ENCODE measurements at regions not wholly inside any gene's neighbourhood (a gene's known extent, or its start where the extent isn't known, plus 50 kb on each side); places are given as distances from the start of the nearest gene placed in this dataset.

DNA sequence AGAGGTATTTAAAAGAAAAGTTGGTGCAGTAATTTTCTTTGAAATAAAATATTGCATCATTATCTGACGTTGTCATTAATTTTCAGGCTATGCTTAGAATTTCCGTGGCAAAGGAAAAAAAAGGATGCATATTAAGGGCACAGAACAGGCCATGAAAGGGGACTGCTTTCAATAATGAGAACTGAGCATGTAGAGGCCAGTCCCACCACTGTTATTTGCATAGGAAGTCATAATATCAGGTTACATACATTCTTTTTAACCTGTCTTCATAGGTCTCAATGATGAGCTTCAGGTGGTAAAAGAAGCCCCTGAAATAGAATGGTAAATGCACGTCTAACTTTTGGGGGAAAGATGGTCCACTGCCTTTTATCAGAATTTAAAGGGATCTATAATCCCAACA lies 272.1 kb upstream of the ALCAM start:
- H3K27me3 ChIP-seq (ENCODE audit: control insufficient read depth, insufficient read depth, low read length): no peaks in the 10 kb centered on the region
- H3K27ac ChIP-seq (ENCODE audit: low read length): no peak overlapping the region
- H3K4me1 ChIP-seq (ENCODE audit: control insufficient read depth, insufficient read depth, low read length): no peaks in the 10 kb centered on the region
- H3K4me3 ChIP-seq (ENCODE audit: low read depth in 2 of 2, low read length in 2 of 2): no peak overlapping the region
- no peak for TF ChIP-seq SIN3A (IDR thresholded peaks at IDR 0.05; ENCODE audit: borderline replicate concordance, insufficient read depth, low read depth, low read length)
- no peaks in the 10 kb centered on the region for H3K9me3 ChIP-seq (ENCODE audit: control insufficient read depth, insufficient read depth, low read depth, low read length)
- ATAC-seq (no peak), DNase-seq (ENCODE audit: low read depth, low spot score) (no peak)
- BruUV-seq (replicated peaks): no TSS peak
- no peaks in the 10 kb centered on the region for H3K36me3 ChIP-seq (ENCODE audit: control insufficient read depth, insufficient read depth, low read length)
- intact Hi-C loops (cut with micrococcal nuclease; ENCODE audit: unreplicated experiment) (no loop called here), in situ Hi-C loops (cut with HindIII; ENCODE audit: low pct_unique_long_range_greater_than_20kb, low sequenced_read_pairs) (no loop called here)
- ChIA-PET POLR2A (interaction anchor here (0.6 kb wide), 1 partner anchor 329 kb away, joined by 3 read pairs; no protein-coding TSS in a partner anchor), CTCF (no interaction called here)

DNA sequence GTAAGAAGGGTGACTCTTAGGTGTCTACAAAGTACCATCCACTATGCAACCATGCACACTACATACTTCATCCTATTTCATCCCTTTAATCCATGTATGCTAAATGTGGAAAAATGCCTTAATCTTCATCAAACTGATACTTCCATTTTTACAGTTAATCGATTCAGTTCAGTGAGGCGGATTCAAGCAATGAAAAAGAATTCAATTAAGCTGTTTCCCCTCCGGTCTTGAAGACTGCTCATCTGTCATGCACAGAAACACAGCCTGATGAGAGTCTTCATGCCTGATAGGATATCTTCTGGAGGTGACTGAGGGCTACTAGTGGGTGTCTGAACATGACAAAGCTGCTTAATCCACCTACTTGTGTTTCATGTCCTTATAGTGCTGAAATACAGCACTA lies 270.6 kb upstream of the ALCAM start:
- DNase-seq (ENCODE audit: low read depth, low spot score) (no peak), ATAC-seq (no peak)
- in situ Hi-C loops (cut with HindIII; ENCODE audit: low pct_unique_long_range_greater_than_20kb, low sequenced_read_pairs): no loop called here

DNA sequence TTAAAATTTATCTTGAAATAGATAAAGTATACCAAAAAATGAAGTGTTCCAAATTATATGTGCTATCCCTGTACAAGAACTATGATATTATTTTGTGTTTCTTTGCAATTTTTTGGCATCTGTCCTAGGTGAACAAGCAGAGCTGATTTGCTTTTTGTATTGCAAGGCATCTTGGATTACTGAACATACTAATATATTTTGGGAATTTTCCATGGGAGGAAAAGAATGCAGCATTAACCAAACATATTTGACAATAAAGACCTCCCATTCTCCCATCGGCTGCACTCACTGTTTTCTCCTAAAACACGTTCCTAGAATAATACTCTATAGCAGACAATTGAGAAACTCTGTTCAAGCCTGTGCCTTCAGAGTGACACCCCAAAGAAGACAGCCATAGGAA lies 265.1 kb upstream of the ALCAM start:
- BruUV-seq (replicated peaks): no TSS peak
- no peak overlapping the region for H3K27ac ChIP-seq (ENCODE audit: low read length)
- intact Hi-C loops (cut with micrococcal nuclease; ENCODE audit: unreplicated experiment): no loop called here
- ATAC-seq (no peak), DNase-seq (ENCODE audit: low read depth, low spot score) (no peak)
- no peak overlapping the region for H3K4me3 ChIP-seq (ENCODE audit: low read depth in 2 of 2, low read length in 2 of 2)
- no peaks in the 10 kb centered on the region for H3K36me3 ChIP-seq (ENCODE audit: control insufficient read depth, insufficient read depth, low read length)
- no peaks in the 10 kb centered on the region for H3K27me3 ChIP-seq (ENCODE audit: control insufficient read depth, insufficient read depth, low read length)
- POLR2A ChIA-PET: no interaction called here
- CTCF ChIA-PET: no interaction called here
- TF ChIP-seq, protein P1, sequence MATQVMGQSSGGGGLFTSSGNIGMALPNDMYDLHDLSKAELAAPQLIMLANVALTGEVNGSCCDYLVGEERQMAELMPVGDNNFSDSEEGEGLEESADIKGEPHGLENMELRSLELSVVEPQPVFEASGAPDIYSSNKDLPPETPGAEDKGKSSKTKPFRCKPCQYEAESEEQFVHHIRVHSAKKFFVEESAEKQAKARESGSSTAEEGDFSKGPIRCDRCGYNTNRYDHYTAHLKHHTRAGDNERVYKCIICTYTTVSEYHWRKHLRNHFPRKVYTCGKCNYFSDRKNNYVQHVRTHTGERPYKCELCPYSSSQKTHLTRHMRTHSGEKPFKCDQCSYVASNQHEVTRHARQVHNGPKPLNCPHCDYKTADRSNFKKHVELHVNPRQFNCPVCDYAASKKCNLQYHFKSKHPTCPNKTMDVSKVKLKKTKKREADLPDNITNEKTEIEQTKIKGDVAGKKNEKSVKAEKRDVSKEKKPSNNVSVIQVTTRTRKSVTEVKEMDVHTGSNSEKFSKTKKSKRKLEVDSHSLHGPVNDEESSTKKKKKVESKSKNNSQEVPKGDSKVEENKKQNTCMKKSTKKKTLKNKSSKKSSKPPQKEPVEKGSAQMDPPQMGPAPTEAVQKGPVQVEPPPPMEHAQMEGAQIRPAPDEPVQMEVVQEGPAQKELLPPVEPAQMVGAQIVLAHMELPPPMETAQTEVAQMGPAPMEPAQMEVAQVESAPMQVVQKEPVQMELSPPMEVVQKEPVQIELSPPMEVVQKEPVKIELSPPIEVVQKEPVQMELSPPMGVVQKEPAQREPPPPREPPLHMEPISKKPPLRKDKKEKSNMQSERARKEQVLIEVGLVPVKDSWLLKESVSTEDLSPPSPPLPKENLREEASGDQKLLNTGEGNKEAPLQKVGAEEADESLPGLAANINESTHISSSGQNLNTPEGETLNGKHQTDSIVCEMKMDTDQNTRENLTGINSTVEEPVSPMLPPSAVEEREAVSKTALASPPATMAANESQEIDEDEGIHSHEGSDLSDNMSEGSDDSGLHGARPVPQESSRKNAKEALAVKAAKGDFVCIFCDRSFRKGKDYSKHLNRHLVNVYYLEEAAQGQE (IDR thresholded peaks at IDR 0.05; ENCODE audit: insufficient read depth in 1 of 2, low read depth in 2 of 2, low read length in 1 of 2): no peak
- no peak for TF ChIP-seq SIN3A (IDR thresholded peaks at IDR 0.05; ENCODE audit: borderline replicate concordance, insufficient read depth, low read depth, low read length)
- TF ChIP-seq, protein P2, sequence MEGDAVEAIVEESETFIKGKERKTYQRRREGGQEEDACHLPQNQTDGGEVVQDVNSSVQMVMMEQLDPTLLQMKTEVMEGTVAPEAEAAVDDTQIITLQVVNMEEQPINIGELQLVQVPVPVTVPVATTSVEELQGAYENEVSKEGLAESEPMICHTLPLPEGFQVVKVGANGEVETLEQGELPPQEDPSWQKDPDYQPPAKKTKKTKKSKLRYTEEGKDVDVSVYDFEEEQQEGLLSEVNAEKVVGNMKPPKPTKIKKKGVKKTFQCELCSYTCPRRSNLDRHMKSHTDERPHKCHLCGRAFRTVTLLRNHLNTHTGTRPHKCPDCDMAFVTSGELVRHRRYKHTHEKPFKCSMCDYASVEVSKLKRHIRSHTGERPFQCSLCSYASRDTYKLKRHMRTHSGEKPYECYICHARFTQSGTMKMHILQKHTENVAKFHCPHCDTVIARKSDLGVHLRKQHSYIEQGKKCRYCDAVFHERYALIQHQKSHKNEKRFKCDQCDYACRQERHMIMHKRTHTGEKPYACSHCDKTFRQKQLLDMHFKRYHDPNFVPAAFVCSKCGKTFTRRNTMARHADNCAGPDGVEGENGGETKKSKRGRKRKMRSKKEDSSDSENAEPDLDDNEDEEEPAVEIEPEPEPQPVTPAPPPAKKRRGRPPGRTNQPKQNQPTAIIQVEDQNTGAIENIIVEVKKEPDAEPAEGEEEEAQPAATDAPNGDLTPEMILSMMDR (IDR thresholded peaks at IDR 0.05): no peak
- TF ChIP-seq POLR2AphosphoS5 (IDR thresholded peaks at IDR 0.05; ENCODE audit: low read depth, low read length): no peak
- TF ChIP-seq TCF7L2 (IDR thresholded peaks at IDR 0.05; ENCODE audit: low read depth, low read length): no peak
- no peaks in the 10 kb centered on the region for H3K4me1 ChIP-seq (ENCODE audit: control insufficient read depth, insufficient read depth, low read length)
- in situ Hi-C loops (cut with HindIII; ENCODE audit: low pct_unique_long_range_greater_than_20kb, low sequenced_read_pairs): no loop called here
- H3K9me3 ChIP-seq (ENCODE audit: control insufficient read depth, insufficient read depth, low read depth, low read length): no peaks in the 10 kb centered on the region

More for the DNA sequence above, 270.6 kb upstream of the ALCAM start:
- intact Hi-C loops (cut with micrococcal nuclease; ENCODE audit: unreplicated experiment): no loop called here
- no peaks in the 10 kb centered on the region for H3K36me3 ChIP-seq (ENCODE audit: control insufficient read depth, insufficient read depth, low read length)
- H3K4me3 ChIP-seq (ENCODE audit: low read depth in 2 of 2, low read length in 2 of 2): no peak overlapping the region
- no TSS peak for BruUV-seq (replicated peaks)
- no peaks in the 10 kb centered on the region for H3K4me1 ChIP-seq (ENCODE audit: control insufficient read depth, insufficient read depth, low read length)
- TF ChIP-seq, protein P1 (IDR thresholded peaks at IDR 0.05; ENCODE audit: insufficient read depth in 1 of 2, low read depth in 2 of 2, low read length in 1 of 2): no peak
- TF ChIP-seq TCF7L2 (IDR thresholded peaks at IDR 0.05; ENCODE audit: low read depth, low read length): no peak
- no peak for TF ChIP-seq SIN3A (IDR thresholded peaks at IDR 0.05; ENCODE audit: borderline replicate concordance, insufficient read depth, low read depth, low read length)
- TF ChIP-seq POLR2AphosphoS5 (IDR thresholded peaks at IDR 0.05; ENCODE audit: low read depth, low read length): no peak
- TF ChIP-seq, protein P2 (IDR thresholded peaks at IDR 0.05): no peak
- no peaks in the 10 kb centered on the region for H3K27me3 ChIP-seq (ENCODE audit: control insufficient read depth, insufficient read depth, low read length)
- CTCF ChIA-PET: no interaction called here
- H3K27ac ChIP-seq (ENCODE audit: low read length): no peak overlapping the region
- POLR2A ChIA-PET: no interaction called here
- H3K9me3 ChIP-seq (ENCODE audit: control insufficient read depth, insufficient read depth, low read depth, low read length): no peaks in the 10 kb centered on the region
